NCI-H524 treated with DMSO at 0.1 percent for 48 hours (cell line): ENCODE measurements at regions not wholly inside any gene's neighbourhood (a gene's known extent, or its start where the extent isn't known, plus 50 kb on each side); places are given as distances from the start of the nearest gene placed in this dataset.

ENCODE experiments used
- DNase-seq: peaks from one replicate; lab custom pipeline; 2025; lab: John Stamatoyannopoulos, UW

DNA sequence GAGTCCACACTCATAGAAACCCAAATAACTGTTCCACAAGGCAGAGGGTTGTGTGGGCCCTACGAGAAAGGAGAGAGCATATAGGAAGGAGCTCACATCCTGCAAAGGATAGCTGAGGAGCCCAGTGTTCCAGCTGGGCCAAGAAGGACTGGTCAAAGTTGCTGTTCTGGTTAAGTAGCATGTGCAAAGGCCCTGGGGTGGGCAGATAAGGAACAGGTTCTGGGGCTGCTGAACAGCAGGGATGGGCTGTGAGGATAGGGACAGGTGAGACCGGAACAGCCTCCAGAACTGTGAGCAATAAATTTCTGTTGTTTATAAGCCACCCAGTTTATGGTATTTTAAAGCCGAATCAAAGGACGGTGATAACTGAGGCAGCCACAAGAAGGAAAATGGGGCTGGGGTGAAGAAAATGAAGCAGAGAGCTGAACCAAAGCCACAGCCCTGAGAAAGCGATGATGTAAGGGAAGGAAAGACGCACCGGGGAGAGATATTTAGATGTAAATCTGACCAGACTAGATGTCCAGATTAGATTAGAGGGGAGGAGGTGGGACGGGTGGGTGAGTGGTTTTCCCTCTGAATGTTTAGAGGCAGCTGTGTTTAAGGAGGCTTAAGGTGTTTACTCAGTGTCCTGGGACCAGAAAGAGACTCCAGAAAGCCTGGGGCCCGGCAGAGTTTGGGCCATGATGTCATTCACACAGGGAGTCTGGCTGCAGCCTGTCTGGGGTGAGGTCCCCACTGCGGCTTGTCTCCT, 180.8 kb upstream of the BCOR start:
- DNase-seq, result no peak

DNA sequence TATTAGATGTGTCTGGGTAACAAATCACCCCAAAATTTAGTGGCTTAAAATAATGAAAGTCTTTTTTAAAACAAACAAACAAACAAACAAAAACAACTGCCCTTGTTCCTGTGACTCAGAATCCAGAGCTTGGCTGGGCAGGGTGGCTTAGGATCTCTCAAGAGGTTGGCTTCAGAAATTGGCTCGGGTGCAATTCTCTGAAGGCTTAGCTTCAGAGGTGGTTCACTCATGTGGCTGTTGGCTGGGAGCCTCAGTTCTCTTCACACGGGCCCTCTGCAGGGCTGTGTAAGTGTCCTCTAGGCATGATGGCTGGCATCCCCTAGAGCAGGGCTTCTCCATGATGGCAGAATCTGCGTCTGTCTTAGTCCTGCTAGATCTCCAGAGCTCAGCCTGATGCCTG, 179.9 kb upstream of the BCOR start:
- DNase-seq, result no peak

DNA sequence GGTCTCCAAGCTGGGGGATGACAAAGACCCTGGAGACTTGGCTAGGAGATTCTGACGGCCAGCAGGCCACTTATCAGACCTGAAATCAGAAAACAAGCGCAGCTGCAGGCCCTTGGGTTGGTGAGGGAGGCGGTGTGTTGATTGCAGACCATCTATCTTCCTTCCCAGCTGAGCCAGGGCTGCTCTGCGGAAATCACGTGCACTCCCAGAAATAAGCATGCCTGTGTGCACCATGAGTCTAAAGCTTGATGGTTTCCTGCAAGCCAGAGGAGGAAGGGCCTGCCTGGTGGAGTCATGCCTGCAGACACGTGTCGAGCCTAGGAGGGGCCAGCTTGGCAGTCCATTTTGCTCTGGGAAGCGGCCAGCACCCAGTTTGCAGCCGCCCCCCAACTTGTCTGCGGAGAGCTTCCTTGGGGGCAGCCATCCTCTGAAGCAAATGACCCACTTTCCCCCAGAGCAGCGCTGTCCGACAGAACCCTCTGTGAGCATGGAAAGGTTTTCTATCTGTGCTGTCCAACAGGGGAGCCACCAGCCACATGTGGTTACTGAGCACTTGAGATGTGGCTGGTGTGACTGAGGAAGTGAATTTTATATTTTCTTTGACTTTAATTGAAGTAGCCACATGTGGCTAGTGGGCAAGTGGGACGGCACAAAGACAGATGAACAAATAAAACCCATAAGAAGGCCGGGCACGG, 175.7 kb upstream of the BCOR start:
- DNase-seq, result no peak

GRCh38 chrX:40272776-40273175, 175.0 kb upstream of the BCOR start:
- DNase-seq, result no peak

DNA sequence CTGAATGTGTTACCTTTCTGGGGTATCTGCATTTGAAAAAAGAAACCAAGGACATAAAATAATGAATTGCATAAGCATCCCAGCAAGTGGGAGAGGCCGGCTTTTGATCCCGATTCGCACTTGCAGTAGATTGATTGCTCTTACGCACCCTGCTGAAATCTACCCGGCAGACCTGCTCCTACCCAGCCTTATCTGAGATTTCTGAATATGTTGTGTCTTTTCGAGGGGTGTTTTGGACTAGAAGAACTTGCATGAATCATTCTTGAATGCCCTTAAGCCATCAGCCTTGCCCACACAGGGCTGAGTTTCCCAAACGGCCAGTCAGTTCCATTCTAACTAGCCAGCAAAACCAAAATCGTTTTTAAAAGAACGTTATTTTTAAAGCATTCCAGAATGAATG, 174.4 kb upstream of the BCOR start:
- no peak for DNase-seq

GRCh38 chrX:40268188-40268520, 170.4 kb upstream of the BCOR start:
- DNase-seq, result no peak

GRCh38 chrX:40267334-40268187, 169.8 kb upstream of the BCOR start:
- DNase-seq, result no peak

DNA sequence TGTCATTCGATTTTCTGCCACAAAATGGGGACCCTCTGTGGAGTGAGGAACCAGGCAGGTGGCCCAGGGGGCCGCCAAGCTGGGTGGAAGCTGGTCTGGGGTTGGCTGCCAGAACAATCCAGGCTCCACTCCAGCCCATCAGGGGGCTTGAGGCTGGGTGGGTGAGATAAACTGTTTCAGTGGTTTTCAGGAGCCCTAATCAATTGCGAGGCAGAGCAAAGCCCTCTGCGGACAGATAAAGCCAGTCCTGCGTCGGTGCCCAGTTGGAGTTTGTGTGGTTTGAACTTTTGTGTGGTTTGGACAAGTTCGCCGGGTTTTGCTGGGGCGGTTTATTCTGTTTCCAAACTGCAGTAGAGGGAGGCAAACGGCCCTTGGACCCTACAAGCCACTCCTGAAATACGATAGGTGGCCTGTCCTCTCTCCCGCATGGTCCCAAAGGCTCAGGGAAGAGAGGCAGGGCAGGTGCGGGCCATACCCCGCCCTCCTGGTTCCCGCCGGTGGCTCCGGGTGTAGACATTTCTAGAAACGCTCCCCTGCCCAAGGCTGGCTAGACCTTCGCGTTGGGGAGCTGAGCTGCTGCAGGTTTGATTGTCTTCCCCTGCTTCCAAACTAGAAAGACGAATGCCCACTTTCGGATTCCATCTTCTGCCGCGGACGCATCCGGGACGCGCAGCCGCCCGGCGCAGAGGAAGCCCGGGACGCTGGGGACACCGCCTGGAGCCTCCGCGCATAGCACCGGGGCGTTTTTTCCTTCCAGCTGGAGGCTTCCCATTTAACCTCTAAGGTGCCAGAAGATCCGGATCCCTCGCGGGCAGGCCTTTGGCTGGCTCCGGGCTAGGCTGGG, 169.0 kb upstream of the BCOR start:
- DNase-seq, result no peak

GRCh38 chrX:40265936-40266335, 168.2 kb upstream of the BCOR start:
- DNase-seq, result no peak

DNA sequence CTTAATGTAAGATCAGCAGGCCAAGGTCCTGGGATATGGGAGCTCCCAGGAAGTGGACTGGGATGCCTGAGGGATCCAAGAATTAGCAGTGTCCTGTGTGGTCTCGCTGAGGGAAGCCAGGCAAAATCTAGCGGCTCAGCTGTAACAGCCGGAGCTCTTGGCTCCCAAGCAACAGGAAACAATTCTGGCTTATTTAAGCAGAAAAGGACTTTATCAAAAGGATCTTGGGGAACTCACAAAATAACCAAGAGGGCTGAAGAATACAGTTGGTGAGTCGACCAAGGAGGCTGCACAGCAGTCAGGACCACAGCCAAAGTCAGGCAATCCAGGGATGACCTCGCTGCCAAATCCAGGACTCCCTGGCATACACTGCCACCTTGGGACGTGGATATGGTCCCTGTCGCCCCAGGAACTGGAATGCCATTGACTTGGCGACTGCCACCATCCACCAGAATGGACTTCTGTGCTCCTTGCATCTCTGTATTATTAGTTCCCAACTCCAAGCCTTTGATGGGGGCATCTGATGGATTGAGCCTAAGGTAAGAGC, 165.3 kb upstream of the BCOR start:
- no peak for DNase-seq

DNA sequence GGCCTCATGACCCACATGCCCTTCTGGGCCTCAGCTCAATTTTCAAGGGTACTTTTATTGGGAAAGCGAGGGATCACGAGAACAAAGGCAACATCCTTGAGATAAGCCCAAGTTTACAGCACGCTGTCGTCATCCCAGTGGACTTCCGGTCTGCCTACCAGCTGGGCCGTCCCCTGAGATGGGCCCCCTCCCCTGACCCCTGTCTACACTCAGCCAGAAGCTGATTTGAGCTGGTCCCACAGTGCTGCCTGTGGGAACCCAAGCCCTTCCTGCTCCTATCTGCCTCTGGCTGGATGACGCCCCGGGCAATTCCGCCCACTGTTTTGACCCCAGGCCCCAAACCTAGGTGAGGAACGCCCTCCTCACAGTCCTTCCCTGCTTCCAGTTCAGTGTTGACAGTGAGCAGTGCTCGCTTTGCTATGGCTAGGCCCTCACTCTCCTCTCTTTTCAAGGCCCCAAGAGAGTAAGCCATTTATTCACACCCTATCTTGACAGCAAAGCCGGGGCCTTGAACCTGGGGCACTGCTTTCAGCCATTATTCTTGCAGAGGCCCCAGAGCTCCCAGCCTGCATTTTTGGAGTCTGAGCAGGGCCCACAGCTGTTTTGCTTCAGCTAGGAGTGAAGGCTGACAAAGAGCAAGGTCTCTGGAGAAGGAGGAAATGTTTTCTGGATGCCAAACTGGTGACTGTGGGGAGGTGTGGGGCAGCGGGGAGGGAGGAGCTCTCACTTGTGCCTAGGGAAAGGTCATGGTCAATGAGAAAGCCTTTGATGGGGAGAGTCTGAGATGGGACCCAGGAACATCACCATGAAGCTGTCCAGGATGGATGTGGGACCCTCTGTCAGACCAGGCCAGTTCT, 164.6 kb upstream of the BCOR start:
- no peak for DNase-seq

GRCh38 chrX:40261833-40262156, 164.0 kb upstream of the BCOR start:
- DNase-seq, result no peak

DNA sequence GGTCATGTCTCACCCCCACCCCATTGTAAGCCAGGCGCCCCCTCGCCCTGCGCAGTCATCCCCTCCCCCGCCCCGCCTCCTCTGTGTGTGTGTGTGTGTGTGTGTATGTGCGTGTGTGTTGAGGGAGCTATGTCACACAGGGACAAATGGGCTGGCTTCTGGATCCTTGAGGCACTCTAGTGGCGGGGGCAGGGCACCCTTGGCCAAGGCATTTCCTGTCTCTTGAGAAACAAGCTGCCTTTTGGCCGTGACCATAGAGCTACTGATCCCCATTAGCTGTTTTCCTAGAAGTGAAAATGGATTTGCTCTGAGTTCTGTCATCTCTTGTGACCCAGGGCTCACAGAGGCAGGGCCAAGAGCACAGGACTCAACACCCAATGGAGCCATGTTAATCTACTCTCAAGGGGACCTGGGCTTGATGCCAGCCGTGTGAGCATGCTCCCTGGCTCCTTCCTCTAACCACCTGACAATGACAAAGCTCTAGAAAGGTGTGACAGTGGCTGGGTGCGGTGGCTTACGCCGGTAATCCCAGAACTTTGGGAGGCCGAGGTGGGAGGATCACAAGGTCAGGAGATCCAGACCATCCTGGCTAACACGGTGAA, 162.5 kb upstream of the BCOR start:
- no peak for DNase-seq

GRCh38 chrX:40258909-40259308, 161.2 kb upstream of the BCOR start:
- no peak for DNase-seq

GRCh38 chrX:40253771-40254170, 156.0 kb upstream of the BCOR start:
- no peak for DNase-seq

GRCh38 chrX:40249582-40249981, 151.8 kb upstream of the BCOR start:
- no peak for DNase-seq

DNA sequence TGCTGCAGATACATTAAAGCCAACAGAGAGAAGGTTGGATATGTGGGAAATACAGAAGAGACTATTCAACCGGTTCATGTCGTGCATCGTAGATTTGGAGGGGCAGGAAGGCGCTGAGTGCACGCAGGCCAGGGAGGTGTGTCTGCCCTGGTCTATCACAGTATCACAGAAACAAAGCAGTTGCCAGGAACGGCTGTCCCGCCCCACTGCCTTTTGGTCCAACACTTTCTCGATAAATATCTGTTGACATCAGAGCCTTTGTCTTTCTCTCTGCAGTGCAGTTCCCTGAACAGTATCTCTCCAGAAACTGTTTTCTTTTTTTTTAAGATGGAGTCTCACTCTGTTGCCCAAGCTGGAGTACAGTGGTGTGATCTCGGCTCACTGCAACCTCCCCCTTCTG, 151.1 kb upstream of the BCOR start:
- no peak for DNase-seq

- DNase-seq, result no peak
Observed at GRCh38 chrX:40247848-40248622, 150.3 kb upstream of the BCOR start.

DNA sequence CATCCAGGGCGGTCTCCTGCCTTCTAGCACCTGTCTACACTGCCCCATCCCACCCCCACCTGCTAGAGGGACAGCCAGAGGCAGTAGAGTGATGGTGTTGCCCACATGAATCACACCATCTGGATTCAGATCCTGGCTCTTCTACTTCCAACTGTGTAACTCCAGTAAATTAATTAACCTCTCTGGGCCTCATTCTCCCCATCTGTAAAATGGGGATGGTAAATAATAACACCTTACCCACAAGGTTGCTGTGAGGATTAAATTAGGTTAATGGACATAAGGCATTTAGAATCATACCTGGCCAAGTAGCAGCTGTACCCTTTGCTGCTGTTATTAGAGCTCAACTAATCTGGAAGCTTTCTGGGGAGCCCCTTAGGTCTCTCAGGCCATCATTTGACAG, 149.6 kb upstream of the BCOR start:
- no peak for DNase-seq
